T-cell (primary cell): ENCODE measurements at regions not wholly inside any gene's neighbourhood (a gene's known extent, or its start where the extent isn't known, plus 50 kb on each side); places are given as distances from the start of the nearest gene placed in this dataset.

ENCODE experiments used
- ATAC-seq, 4 experiments: fragments of 200-7000 bp in 3 of 4; fragments of 150-1000 bp in 1 of 4; cut with Tn5 transposase; replicated peaks in 1 of 4; 1 replicate in 3 of 4; 2 replicates in 1 of 4; pipeline ENCODE4 v1.10.0; 2021; ENCODE audit warnings: moderate library complexity in 3 of 4, mild to moderate bottlenecking in 2 of 4, moderate number of reproducible peaks in 1 of 4
- CTCF ChIA-PET, 2 donors: fragments of 300-600 bp; sonication (Branson Sonifier 250); formaldehyde crosslinking; loops; one replicate each; lab custom pipeline; 2022; ENCODE audit warnings: antibody characterized with exemption in 2 of 2; lab: Charles Lee
- POLR2A ChIA-PET, 2 donors: fragments of 300-600 bp; sonication (Branson Sonifier 250); formaldehyde crosslinking; loops; one replicate each; lab custom pipeline; 2022; ENCODE audit warnings: antibody characterized with exemption in 2 of 2; lab: Charles Lee
- DNase-seq, 35 experiments: peaks; one replicate each; pipeline versions ENCODE4 v3.0.0 to v3.0.0-alpha.2; 2013 to 2023
- H3K27ac ChIP-seq: one replicate; pipeline ENCODE4 v1.5.1; 2013; ENCODE audit warnings: low read length
- H3K27me3 ChIP-seq, 2 experiments: replicated peaks in 1 of 2; 1 replicate in 1 of 2; 2 replicates in 1 of 2; pipeline versions ENCODE4 v1.6.1 to v1.7.0; 2013; ENCODE audit warnings: low read length in 1 of 2, mixed read lengths in 1 of 2; ENCODE audit not compliant: control insufficient read depth in 2 of 2, insufficient read depth in 2 of 2; ENCODE audit errors: extremely low read depth in 1 of 2
- H3K36me3 ChIP-seq, 2 donors: 1 replicate in 1 of 2; 2 replicates in 1 of 2; pipeline versions ENCODE4 v1.6.1 to v1.7.0; 2013; ENCODE audit warnings: low read length in 1 of 2; ENCODE audit not compliant: control insufficient read depth in 2 of 2, insufficient read depth in 1 of 2; ENCODE audit errors: extremely low read depth in 1 of 2
- H3K4me1 ChIP-seq, 2 experiments: 1 replicate in 1 of 2; 2 replicates in 1 of 2; pipeline versions ENCODE4 v1.6.1 to v1.7.0; 2013; ENCODE audit warnings: low read length in 2 of 2, mixed read lengths in 1 of 2; ENCODE audit not compliant: insufficient read depth in 2 of 2, control insufficient read depth in 1 of 2; ENCODE audit errors: extremely low read depth in 1 of 2
- H3K4me3 ChIP-seq, 2 donors: 1 replicate in 1 of 2; 2 replicates in 1 of 2; pipeline versions ENCODE4 v1.5.1 to v1.7.0; 2013; ENCODE audit warnings: mild to moderate bottlenecking in 2 of 2, low read length in 1 of 2, moderate library complexity in 1 of 2; ENCODE audit not compliant: control insufficient read depth in 1 of 2; ENCODE audit errors: extremely low read depth in 1 of 2
- H3K9me3 ChIP-seq: 2 replicates; pipeline ENCODE4 v1.7.0; 2013
- H3K27ac Mint-ChIP-seq, 2 donors: one replicate each; pipeline ENCODE4 v1.8.0; 2020 to 2021; ENCODE audit warnings: mild to moderate bottlenecking in 2 of 2, mixed read lengths in 2 of 2
- H3K27me3 Mint-ChIP-seq, 2 donors: one replicate each; pipeline ENCODE4 v1.8.0; 2021 to 2022; ENCODE audit warnings: mixed read lengths in 2 of 2
- H3K36me3 Mint-ChIP-seq: one replicate; pipeline ENCODE4 v1.8.0; 2021; ENCODE audit warnings: mixed read lengths
- H3K4me1 Mint-ChIP-seq, 3 donors: one replicate each; pipeline ENCODE4 v1.8.0; 2020 to 2022; ENCODE audit warnings: mixed read lengths in 3 of 3, mild to moderate bottlenecking in 1 of 3
- H3K4me3 Mint-ChIP-seq, 3 donors: one replicate each; pipeline ENCODE4 v1.8.0; 2020 to 2022; ENCODE audit warnings: mild to moderate bottlenecking in 3 of 3, mixed read lengths in 3 of 3, moderate library complexity in 3 of 3
- H3K9me3 Mint-ChIP-seq, 3 donors: one replicate each; pipeline ENCODE4 v1.8.0; 2020 to 2022; ENCODE audit warnings: mixed read lengths in 3 of 3
- WGBS: methylation state at CpG from one replicate; pipeline ENCODE4 v1.1.5; 2013; ENCODE audit warnings: missing lambda C conversion rate; ENCODE audit not compliant: insufficient coverage; 5-methylcytosine and 5-hydroxymethylcytosine counted together

GRCh38 chr10:129107525-129107924 lies 359.5 kb upstream of the MGMT start:
- CTCF ChIA-PET: no interaction called here
- DNase-seq: no peak
- POLR2A ChIA-PET: no interaction called here
- H3K9me3 Mint-ChIP-seq: no peaks in the 10 kb centered on the region
- H3K27me3 Mint-ChIP-seq: peaks cover 3% of the 10 kb centered on the region in 2 donors
- H3K4me3 Mint-ChIP-seq: no peak overlapping the region
- Histone ChIP-seq H3K27me3 (peaks cover 0 to 3% of the 10 kb centered on the region in 2 experiments), H3K4me1 (peaks cover 2 to 23% of the 10 kb centered on the region in 2 experiments), H3K9me3 (no peaks in the 10 kb centered on the region), H3K4me3 (no peak overlapping the region), H3K27ac (no peak overlapping the region), H3K36me3 (no peaks in the 10 kb centered on the region)
- no peaks in the 10 kb centered on the region for H3K36me3 Mint-ChIP-seq
- no peak for ATAC-seq
- 88% methylated on average over 1 of the region's 3 CpGs for WGBS
- H3K4me1 Mint-ChIP-seq: peaks cover 16 to 35% (median 22%) of the 10 kb centered on the region in 3 donors
- no peak overlapping the region for H3K27ac Mint-ChIP-seq

GRCh38 chr10:129108378-129108777 lies 358.7 kb upstream of the MGMT start:
- CTCF ChIA-PET: no interaction called here
- H3K4me1 Mint-ChIP-seq: peaks cover 16 to 34% (median 18%) of the 10 kb centered on the region in 3 donors

GRCh38 chr10:129108994-129109393 lies 358.0 kb upstream of the MGMT start:
- DNase-seq: no peak
- Mint-ChIP-seq H3K27me3 (peaks cover 3% of the 10 kb centered on the region in 2 donors), H3K36me3 (no peaks in the 10 kb centered on the region), H3K4me1 (peaks cover 14 to 27% (median 15%) of the 10 kb centered on the region in 3 donors), H3K4me3 (no peak overlapping the region), H3K27ac (no peak overlapping the region), H3K9me3 (no peaks in the 10 kb centered on the region)
- H3K9me3 ChIP-seq: no peaks in the 10 kb centered on the region
- WGBS: 90% methylated on average over 6 of the region's 6 CpGs
- peaks cover 0 to 6% of the 10 kb centered on the region in 2 experiments for H3K27me3 ChIP-seq
- ChIA-PET POLR2A (no interaction called here), CTCF (no interaction called here)
- peaks cover 2 to 16% of the 10 kb centered on the region in 2 experiments for H3K4me1 ChIP-seq
- no peak overlapping the region for H3K27ac ChIP-seq
- H3K36me3 ChIP-seq: no peaks in the 10 kb centered on the region
- H3K4me3 ChIP-seq: no peak overlapping the region
- no peak for ATAC-seq

More at GRCh38 chr10:129108378-129108777, 358.7 kb upstream of the MGMT start:
- H3K4me3 ChIP-seq: no peak overlapping the region
- POLR2A ChIA-PET: no interaction called here
- H3K9me3 Mint-ChIP-seq: no peaks in the 10 kb centered on the region
- H3K27ac Mint-ChIP-seq: no peak overlapping the region
- peaks cover 0 to 3% of the 10 kb centered on the region in 2 experiments for H3K27me3 ChIP-seq
- H3K27ac ChIP-seq: no peak overlapping the region
- peaks cover 2 to 21% of the 10 kb centered on the region in 2 experiments for H3K4me1 ChIP-seq
- H3K36me3 Mint-ChIP-seq: no peaks in the 10 kb centered on the region
- DNase-seq (no peak), ATAC-seq (no peak)
- H3K27me3 Mint-ChIP-seq: peaks cover 3% of the 10 kb centered on the region in 2 donors
- no peak overlapping the region for H3K4me3 Mint-ChIP-seq
- H3K36me3 ChIP-seq: no peaks in the 10 kb centered on the region
- 81% methylated on average over 5 of the region's 6 CpGs for WGBS
- H3K9me3 ChIP-seq: no peaks in the 10 kb centered on the region

GRCh38 chr10:129110780-129111179 lies 356.3 kb upstream of the MGMT start:
- H3K36me3 ChIP-seq: no peaks in the 10 kb centered on the region
- DNase-seq (no peak), ATAC-seq (no peak)
- no peak overlapping the region for H3K27ac ChIP-seq
- H3K4me1 ChIP-seq: peaks cover 0 to 1% of the 10 kb centered on the region in 2 experiments
- no peaks in the 10 kb centered on the region for H3K9me3 Mint-ChIP-seq
- CTCF ChIA-PET: no interaction called here
- peaks cover 3 to 10% (median 3%) of the 10 kb centered on the region in 3 donors for H3K4me1 Mint-ChIP-seq
- POLR2A ChIA-PET: no interaction called here
- H3K4me3 ChIP-seq: no peak overlapping the region
- H3K27me3 Mint-ChIP-seq: peaks cover 3% of the 10 kb centered on the region in 2 donors
- no peaks in the 10 kb centered on the region for H3K36me3 Mint-ChIP-seq
- WGBS: 93% methylated on average over 9 of the region's 10 CpGs
- H3K4me3 Mint-ChIP-seq: no peak overlapping the region
- no peak overlapping the region for H3K27ac Mint-ChIP-seq
- H3K9me3 ChIP-seq: no peaks in the 10 kb centered on the region
- peaks cover 0 to 6% of the 10 kb centered on the region in 2 experiments for H3K27me3 ChIP-seq

- Mint-ChIP-seq H3K36me3 (no peaks in the 10 kb centered on the region), H3K27me3 (peaks cover 1 to 3% of the 10 kb centered on the region in 2 donors), H3K9me3 (no peaks in the 10 kb centered on the region), H3K4me1 (peaks cover 0 to 1% (median 0%) of the 10 kb centered on the region in 3 donors), H3K4me3 (no peak overlapping the region), H3K27ac (no peak overlapping the region)
- Histone ChIP-seq H3K27ac (no peak overlapping the region), H3K9me3 (no peaks in the 10 kb centered on the region), H3K27me3 (peaks cover 0 to 6% of the 10 kb centered on the region in 2 experiments), H3K4me3 (no peak overlapping the region), H3K36me3 (no peaks in the 10 kb centered on the region), H3K4me1 (no peaks in the 10 kb centered on the region)
- no peak for ATAC-seq
- POLR2A ChIA-PET: no interaction called here
- 86% methylated on average over 3 of the region's 6 CpGs for WGBS
- CTCF ChIA-PET: no interaction called here
- no peak for DNase-seq
Observed at GRCh38 chr10:129111922-129112321, 355.1 kb upstream of the MGMT start.

- H3K4me3 Mint-ChIP-seq: no peak overlapping the region
- H3K27me3 ChIP-seq: peaks cover 0 to 6% of the 10 kb centered on the region in 2 experiments
- H3K27me3 Mint-ChIP-seq: peaks cover 0 to 3% of the 10 kb centered on the region in 2 donors
- WGBS: 85% methylated on average over 3 of the region's 10 CpGs
- H3K4me1 Mint-ChIP-seq: no peaks in the 10 kb centered on the region
- no peaks in the 10 kb centered on the region for H3K36me3 Mint-ChIP-seq
- no peaks in the 10 kb centered on the region for H3K36me3 ChIP-seq
- ChIA-PET POLR2A (no interaction called here), CTCF (no interaction called here)
- H3K9me3 ChIP-seq: no peaks in the 10 kb centered on the region
- no peaks in the 10 kb centered on the region for H3K9me3 Mint-ChIP-seq
- ATAC-seq (no peak), DNase-seq (no peak)
- no peaks in the 10 kb centered on the region for H3K4me1 ChIP-seq
- no peak overlapping the region for H3K27ac Mint-ChIP-seq
- no peak overlapping the region for H3K27ac ChIP-seq
- no peak overlapping the region for H3K4me3 ChIP-seq
Observed at GRCh38 chr10:129114588-129114987, 352.5 kb upstream of the MGMT start.

GRCh38 chr10:129116371-129116770 lies 350.7 kb upstream of the MGMT start:
- Histone ChIP-seq H3K4me1 (peaks cover 0 to 3% of the 10 kb centered on the region in 2 experiments), H3K36me3 (no peaks in the 10 kb centered on the region), H3K27ac (no peak overlapping the region), H3K9me3 (no peaks in the 10 kb centered on the region), H3K4me3 (no peak overlapping the region), H3K27me3 (peaks cover 0 to 3% of the 10 kb centered on the region in 2 experiments)
- Mint-ChIP-seq H3K36me3 (no peaks in the 10 kb centered on the region), H3K9me3 (no peaks in the 10 kb centered on the region), H3K27ac (no peak overlapping the region), H3K4me3 (no peak overlapping the region), H3K27me3 (no peaks in the 10 kb centered on the region), H3K4me1 (peaks cover 4 to 7% (median 5%) of the 10 kb centered on the region in 3 donors)
- ChIA-PET POLR2A (no interaction called here), CTCF (no interaction called here)
- DNase-seq: no peak
- WGBS: 92% methylated on average over 2 of the region's 8 CpGs
- no peak for ATAC-seq
